ENCODE measurements at regions not wholly inside any gene's neighbourhood (a gene's known extent, or its start where the extent isn't known, plus 50 kb on each side); places are given as distances from the start of the nearest gene placed in this dataset.

- Mint-ChIP-seq H3K27ac (ENCODE audit: unreplicated experiment) (no peak overlapping the region), H3K4me1 (ENCODE audit: low read depth, unreplicated experiment) (no peaks in the 10 kb centered on the region), H3K4me3 (ENCODE audit: unreplicated experiment) (no peak overlapping the region), H3K36me3 (ENCODE audit: insufficient read depth, unreplicated experiment) (no peaks in the 10 kb centered on the region), H3K27me3 (ENCODE audit: insufficient read depth, unreplicated experiment) (peaks cover 18% of the 10 kb centered on the region), H3K9me3 (ENCODE audit: unreplicated experiment) (no peaks in the 10 kb centered on the region)
- no peaks in the 10 kb centered on the region for H3K36me3 ChIP-seq (ENCODE audit: control insufficient read depth, insufficient read depth, low read length)
- intact Hi-C loops (cut with micrococcal nuclease; ENCODE audit: unreplicated experiment) = no loop called here
- no peaks in the 10 kb centered on the region for H3K9me3 ChIP-seq
- H3K4me1 ChIP-seq = no peaks in the 10 kb centered on the region
- ChIA-PET CTCF (interaction anchor here (0.6 kb wide), 1 partner anchor 39 kb away, joined by 4 read pairs; no protein-coding TSS in a partner anchor), POLR2A (no interaction called here)
- no peak for DNase-seq
- BruUV-seq (replicated peaks) = no TSS peak
- H3K4me3 ChIP-seq (ENCODE audit: low read depth, low read length) = no peak overlapping the region
- no peaks in the 10 kb centered on the region for H3K27me3 ChIP-seq (replicated peaks; ENCODE audit: control insufficient read depth, insufficient read depth, low read length)
- TF ChIP-seq CTCF (IDR thresholded peaks at IDR 0.05; ENCODE audit: insufficient read depth in 1 of 2, low read depth in 1 of 2, low read length in 1 of 2, severe bottlenecking in 1 of 2, unreplicated experiment in 1 of 2) = no peak
Observed at GRCh38 chr20:41923624-41924023, 305.4 kb upstream of the CHD6 start.

- TF ChIP-seq CTCF (IDR thresholded peaks at IDR 0.05; ENCODE audit: insufficient read depth in 1 of 2, low read depth in 1 of 2, low read length in 1 of 2, severe bottlenecking in 1 of 2, unreplicated experiment in 1 of 2) = no peak
- no peak overlapping the region for H3K27ac Mint-ChIP-seq (ENCODE audit: unreplicated experiment)
- H3K4me1 ChIP-seq = no peaks in the 10 kb centered on the region
- no peak overlapping the region for H3K4me3 ChIP-seq (ENCODE audit: low read depth, low read length)
- intact Hi-C loops (cut with micrococcal nuclease; ENCODE audit: unreplicated experiment) = no loop called here
- BruUV-seq (replicated peaks) = no TSS peak
- H3K9me3 ChIP-seq = peaks cover 4% of the 10 kb centered on the region; the same call in 1 of the 2 replicates
- no peaks in the 10 kb centered on the region for H3K27me3 ChIP-seq (replicated peaks; ENCODE audit: control insufficient read depth, insufficient read depth, low read length)
- H3K4me3 Mint-ChIP-seq (ENCODE audit: unreplicated experiment) = no peak overlapping the region
- no peaks in the 10 kb centered on the region for H3K36me3 Mint-ChIP-seq (ENCODE audit: insufficient read depth, unreplicated experiment)
- H3K27me3 Mint-ChIP-seq (ENCODE audit: insufficient read depth, unreplicated experiment) = peaks cover 29% of the 10 kb centered on the region
- no peaks in the 10 kb centered on the region for H3K36me3 ChIP-seq (ENCODE audit: control insufficient read depth, insufficient read depth, low read length)
- ChIA-PET POLR2A (no interaction called here), CTCF (no interaction called here)
- peaks cover 29% of the 10 kb centered on the region for H3K9me3 Mint-ChIP-seq (ENCODE audit: unreplicated experiment)
- no peak for DNase-seq
- no peaks in the 10 kb centered on the region for H3K4me1 Mint-ChIP-seq (ENCODE audit: low read depth, unreplicated experiment)
Observed at GRCh38 chr20:41913146-41913545, 295.0 kb upstream of the CHD6 start.

- TF ChIP-seq CTCF (IDR thresholded peaks at IDR 0.05; ENCODE audit: insufficient read depth in 1 of 2, low read depth in 1 of 2, low read length in 1 of 2, severe bottlenecking in 1 of 2, unreplicated experiment in 1 of 2) = no peak
- Mint-ChIP-seq H3K36me3 (ENCODE audit: insufficient read depth, unreplicated experiment) (no peaks in the 10 kb centered on the region), H3K27ac (ENCODE audit: unreplicated experiment) (no peak overlapping the region), H3K4me3 (ENCODE audit: unreplicated experiment) (no peak overlapping the region), H3K4me1 (ENCODE audit: low read depth, unreplicated experiment) (no peaks in the 10 kb centered on the region), H3K27me3 (ENCODE audit: insufficient read depth, unreplicated experiment) (peaks cover 17% of the 10 kb centered on the region), H3K9me3 (ENCODE audit: unreplicated experiment) (peaks cover 29% of the 10 kb centered on the region)
- Histone ChIP-seq H3K27me3 (replicated peaks; ENCODE audit: control insufficient read depth, insufficient read depth, low read length) (no peaks in the 10 kb centered on the region), H3K4me1 (no peaks in the 10 kb centered on the region), H3K4me3 (ENCODE audit: low read depth, low read length) (no peak overlapping the region), H3K9me3 (peaks cover 4% of the 10 kb centered on the region; the same call in 1 of the 2 replicates), H3K36me3 (ENCODE audit: control insufficient read depth, insufficient read depth, low read length) (no peaks in the 10 kb centered on the region)
- ChIA-PET POLR2A (no interaction called here), CTCF (no interaction called here)
- intact Hi-C loops (cut with micrococcal nuclease; ENCODE audit: unreplicated experiment) = no loop called here
- DNase-seq = no peak
- BruUV-seq (replicated peaks) = no TSS peak
Observed at GRCh38 chr20:41910558-41910957, 292.4 kb upstream of the CHD6 start.

All from Caco-2 (cell line).